Natural killer cell (primary cell): ENCODE measurements at regions not wholly inside any gene's neighbourhood (a gene's known extent, or its start where the extent isn't known, plus 50 kb on each side); places are given as distances from the start of the nearest gene placed in this dataset.
"Not testable (repeated sequence)": the region's sequence is repeated elsewhere in the genome, so short reads cannot be mapped to it uniquely, and the experiment has no call there.

Experiments
- ATAC-seq, 3 donors: fragments of 150-1000 bp in 2 of 3; fragments of 200-7000 bp in 1 of 3; cut with Tn5 transposase; 1 replicate in 1 of 3; 2 replicates in 2 of 3; pipeline ENCODE4 v1.10.0; 2021; ENCODE audit warnings: mild to moderate bottlenecking in 2 of 3, moderate library complexity in 2 of 3
- DNase-seq, 2 donors: peaks; one replicate each; pipeline versions ENCODE4 v3.0.0 to v3.0.0-alpha.2; 2013 to 2021; ENCODE audit warnings: mixed read lengths in 1 of 2
- H3K27ac ChIP-seq: one replicate; pipeline ENCODE4 v1.5.1; 2013; ENCODE audit warnings: mild to moderate bottlenecking, low read length
- H3K27me3 ChIP-seq: one replicate; pipeline ENCODE4 v1.6.1; 2013; ENCODE audit warnings: low read length; ENCODE audit not compliant: control insufficient read depth, insufficient read depth
- H3K36me3 ChIP-seq: one replicate; pipeline ENCODE4 v1.6.1; 2013; ENCODE audit warnings: low read length; ENCODE audit not compliant: control insufficient read depth, insufficient read depth
- H3K4me1 ChIP-seq: one replicate; pipeline ENCODE4 v1.6.1; 2013; ENCODE audit warnings: low read length; ENCODE audit not compliant: control insufficient read depth, insufficient read depth
- H3K4me3 ChIP-seq: one replicate; pipeline ENCODE4 v1.5.1; 2013; ENCODE audit warnings: low read length
- H3K9me3 ChIP-seq: one replicate; pipeline ENCODE4 v1.6.1; 2013; ENCODE audit warnings: low read length; ENCODE audit not compliant: control insufficient read depth, insufficient read depth
- H3K27ac Mint-ChIP-seq, 2 donors: one replicate each; pipeline ENCODE4 v1.8.0; 2022; ENCODE audit warnings: mild to moderate bottlenecking in 2 of 2, mixed read lengths in 2 of 2, moderate library complexity in 1 of 2
- H3K27me3 Mint-ChIP-seq, 2 donors: one replicate each; pipeline ENCODE4 v1.8.0; 2022; ENCODE audit warnings: low read depth in 2 of 2, mixed read lengths in 2 of 2
- H3K36me3 Mint-ChIP-seq: one replicate; pipeline ENCODE4 v1.8.0; 2022; ENCODE audit warnings: mixed read lengths
- H3K4me1 Mint-ChIP-seq, 2 donors: one replicate each; pipeline ENCODE4 v1.8.0; 2022; ENCODE audit warnings: mixed read lengths in 2 of 2
- H3K4me3 Mint-ChIP-seq: one replicate; pipeline ENCODE4 v1.8.0; 2022; ENCODE audit warnings: mild to moderate bottlenecking, moderate library complexity, mixed read lengths
- H3K9me3 Mint-ChIP-seq, 2 donors: one replicate each; pipeline ENCODE4 v1.8.0; 2022; ENCODE audit warnings: mixed read lengths in 2 of 2
- CTCF ChIP-seq: fragments of 200-600 bp; IDR thresholded peaks from one replicate; pipeline ENCODE4 v1.8.0; 2022; ENCODE audit warnings: antibody characterized with exemption
- WGBS: methylation state at CpG from one replicate; pipeline ENCODE4 v1.1.7; 2013; ENCODE audit warnings: missing lambda C conversion rate; ENCODE audit not compliant: insufficient coverage; 5-methylcytosine and 5-hydroxymethylcytosine counted together
- intact Hi-C: fragments of 100-400 bp; cut with micrococcal nuclease; formaldehyde crosslinking; loops from one replicate; pipeline ENCODE4 v1.14.2; 2022

GRCh38 chr6:47180633-47181032 is 129.1 kb downstream of the TNFRSF21 start:
- peaks cover 0 to 6% of the 10 kb centered on the region in 2 donors for H3K27me3 Mint-ChIP-seq
- no peak for TF ChIP-seq CTCF
- DNase-seq (no peak), ATAC-seq (no peak)
- no peaks in the 10 kb centered on the region for H3K27me3 ChIP-seq
- no peak overlapping the region for H3K27ac ChIP-seq
- H3K4me1 ChIP-seq, result no peaks in the 10 kb centered on the region
- 80% methylated on average over 2 of the region's 2 CpGs for WGBS
- H3K4me1 Mint-ChIP-seq, result no peaks in the 10 kb centered on the region
- no peaks in the 10 kb centered on the region for H3K9me3 ChIP-seq
- H3K36me3 Mint-ChIP-seq, result no peaks in the 10 kb centered on the region
- intact Hi-C loops, result no loop called here
- H3K27ac Mint-ChIP-seq, result no peak overlapping the region
- H3K4me3 ChIP-seq, result no peak overlapping the region
- H3K4me3 Mint-ChIP-seq, result no peak overlapping the region
- peaks cover 0 to 2% of the 10 kb centered on the region in 2 donors for H3K9me3 Mint-ChIP-seq
- H3K36me3 ChIP-seq, result no peaks in the 10 kb centered on the region

- DNase-seq (no peak), ATAC-seq (no peak)
- Mint-ChIP-seq H3K4me3 (no peak overlapping the region), H3K27ac (no peak overlapping the region), H3K36me3 (no peaks in the 10 kb centered on the region), H3K9me3 (peaks cover 0 to 2% of the 10 kb centered on the region in 2 donors), H3K27me3 (no peaks in the 10 kb centered on the region), H3K4me1 (no peaks in the 10 kb centered on the region)
- Histone ChIP-seq H3K27ac (no peak overlapping the region), H3K36me3 (no peaks in the 10 kb centered on the region), H3K27me3 (no peaks in the 10 kb centered on the region), H3K9me3 (no peaks in the 10 kb centered on the region), H3K4me3 (no peak overlapping the region), H3K4me1 (no peaks in the 10 kb centered on the region)
- intact Hi-C loops, result no loop called here
- TF ChIP-seq CTCF, result no peak
Observed at GRCh38 chr6:47179286-47179685, 130.4 kb downstream of the TNFRSF21 start.

GRCh38 chr6:47175656-47176055 is 133.5 kb upstream of the ADGRF1 start:
- DNase-seq (no peak), ATAC-seq (no peak)
- intact Hi-C loops, result no loop called here
- Histone ChIP-seq H3K36me3 (no peaks in the 10 kb centered on the region), H3K4me3 (no peak overlapping the region), H3K9me3 (no peaks in the 10 kb centered on the region), H3K4me1 (no peaks in the 10 kb centered on the region), H3K27me3 (no peaks in the 10 kb centered on the region), H3K27ac (no peak overlapping the region)
- no peaks in the 10 kb centered on the region for H3K4me1 Mint-ChIP-seq
- no peaks in the 10 kb centered on the region for H3K9me3 Mint-ChIP-seq
- H3K27ac Mint-ChIP-seq, result no peak overlapping the region
- no peak for TF ChIP-seq CTCF
- H3K27me3 Mint-ChIP-seq, result no peaks in the 10 kb centered on the region
- WGBS, result 96% methylated on average over 3 of the region's 3 CpGs
- H3K4me3 Mint-ChIP-seq, result no peak overlapping the region
- H3K36me3 Mint-ChIP-seq, result no peaks in the 10 kb centered on the region

- ATAC-seq (no peak), DNase-seq (no peak)
- Histone ChIP-seq H3K9me3 (no peaks in the 10 kb centered on the region), H3K4me3 (no peak overlapping the region), H3K27ac (no peak overlapping the region), H3K36me3 (no peaks in the 10 kb centered on the region), H3K4me1 (no peaks in the 10 kb centered on the region), H3K27me3 (no peaks in the 10 kb centered on the region)
- TF ChIP-seq CTCF, result no peak
- intact Hi-C loops, result no loop called here
- H3K27ac Mint-ChIP-seq, result no peak overlapping the region
- H3K4me1 Mint-ChIP-seq, result no peaks in the 10 kb centered on the region
- H3K9me3 Mint-ChIP-seq, result no peaks in the 10 kb centered on the region
- H3K27me3 Mint-ChIP-seq, result no peaks in the 10 kb centered on the region
- WGBS, result 82% methylated on average over 4 of the region's 4 CpGs
- H3K4me3 Mint-ChIP-seq, result no peak overlapping the region
- H3K36me3 Mint-ChIP-seq, result no peaks in the 10 kb centered on the region
Observed at GRCh38 chr6:47174502-47175023, 132.4 kb upstream of the ADGRF1 start.

GRCh38 chr6:47174063-47174462 is 131.9 kb upstream of the ADGRF1 start:
- H3K36me3 Mint-ChIP-seq, ATAC-seq, H3K4me1 Mint-ChIP-seq, H3K9me3 ChIP-seq, H3K4me1 ChIP-seq, H3K27ac ChIP-seq, H3K36me3 ChIP-seq, H3K4me3 Mint-ChIP-seq, H3K9me3 Mint-ChIP-seq, DNase-seq, intact Hi-C loops, H3K27ac Mint-ChIP-seq, H3K4me3 ChIP-seq, H3K27me3 ChIP-seq, H3K27me3 Mint-ChIP-seq: not testable (repeated sequence)
- WGBS, result 95% methylated on average over 4 of the region's 4 CpGs

GRCh38 chr6:47173145-47173544 is 131.0 kb upstream of the ADGRF1 start:
- H3K36me3 ChIP-seq, H3K9me3 ChIP-seq, H3K4me1 ChIP-seq, ATAC-seq, H3K4me1 Mint-ChIP-seq, intact Hi-C loops, H3K4me3 Mint-ChIP-seq, DNase-seq, H3K4me3 ChIP-seq, H3K27ac Mint-ChIP-seq, H3K36me3 Mint-ChIP-seq, H3K9me3 Mint-ChIP-seq, H3K27ac ChIP-seq, H3K27me3 ChIP-seq, H3K27me3 Mint-ChIP-seq: not testable (repeated sequence)
- WGBS, result 100% methylated on average over 1 of the region's 3 CpGs
